NCI-H82 treated with DMSO at 0.1 percent for 48 hours (cell line): ENCODE measurements at regions not wholly inside any gene's neighbourhood (a gene's known extent, or its start where the extent isn't known, plus 50 kb on each side); places are given as distances from the start of the nearest gene placed in this dataset.
"Not testable (repeated sequence)": the region's sequence is repeated elsewhere in the genome, so short reads cannot be mapped to it uniquely, and the experiment has no call there.

Source experiments
- DNase-seq: peaks from one replicate; lab custom pipeline; 2025; ENCODE audit not compliant: unreplicated experiment; lab: John Stamatoyannopoulos, UW

DNA sequence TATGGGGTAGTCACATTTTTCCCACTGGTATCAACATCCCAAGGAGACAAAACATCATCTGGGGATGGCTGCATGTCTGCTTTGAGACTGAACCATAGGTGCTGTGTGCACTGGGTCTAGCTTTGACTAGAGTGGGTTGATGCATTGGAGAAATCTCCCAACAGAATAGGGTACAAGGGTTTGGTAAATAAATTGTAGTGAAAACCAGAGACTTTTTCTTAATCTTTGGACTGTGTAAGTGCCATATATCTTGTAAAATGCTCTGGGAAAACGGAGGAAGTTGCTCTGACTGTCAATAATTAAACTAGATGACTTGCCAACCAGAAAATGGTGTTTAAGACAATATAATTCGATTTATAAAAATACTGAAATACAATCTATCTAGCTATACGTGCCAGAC, 1064.0 kb upstream of the SLIT2 start:
- DNase-seq = no peak

DNA sequence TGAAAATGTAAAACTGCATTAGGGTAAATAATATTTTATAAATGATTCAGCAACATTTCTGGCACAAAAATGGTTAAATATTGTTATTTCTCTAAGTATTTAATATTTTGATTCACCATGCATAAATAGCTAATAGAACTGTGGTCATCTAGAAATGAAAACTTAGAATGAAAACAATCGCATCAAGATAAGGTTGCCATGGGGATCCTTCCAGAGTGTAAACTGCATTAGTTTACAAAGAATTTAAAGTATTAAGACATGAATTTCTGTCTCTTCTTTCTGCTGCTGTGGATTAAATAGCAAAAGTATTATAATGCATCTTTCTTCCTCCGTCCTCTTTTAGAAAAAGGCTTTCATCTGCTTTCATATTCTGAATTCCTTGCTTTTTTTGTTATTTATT, 1064.6 kb upstream of the SLIT2 start:
- DNase-seq = no peak

GRCh38 chr4:19181631-19182030, 1070.1 kb upstream of the SLIT2 start:
- not testable (repeated sequence) for DNase-seq

DNA sequence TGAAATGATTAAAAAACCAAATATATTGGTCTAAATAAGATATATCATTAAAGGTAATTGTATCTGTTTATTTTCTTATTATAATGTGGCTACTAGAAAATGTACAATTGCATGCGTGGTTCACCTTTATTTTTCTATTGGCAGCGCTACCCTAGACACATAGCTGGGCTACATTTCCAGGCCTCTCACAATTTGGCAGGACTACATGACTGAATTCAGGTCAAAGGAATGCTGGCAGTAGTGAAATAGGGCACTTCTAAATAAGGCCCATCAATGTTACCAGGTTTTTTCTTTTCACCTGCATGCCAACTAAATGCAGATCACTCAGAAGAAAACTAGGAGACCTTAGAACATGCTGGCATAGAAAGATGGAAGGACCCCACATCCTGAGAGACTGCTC, 1072.9 kb upstream of the SLIT2 start:
- no peak for DNase-seq

DNA sequence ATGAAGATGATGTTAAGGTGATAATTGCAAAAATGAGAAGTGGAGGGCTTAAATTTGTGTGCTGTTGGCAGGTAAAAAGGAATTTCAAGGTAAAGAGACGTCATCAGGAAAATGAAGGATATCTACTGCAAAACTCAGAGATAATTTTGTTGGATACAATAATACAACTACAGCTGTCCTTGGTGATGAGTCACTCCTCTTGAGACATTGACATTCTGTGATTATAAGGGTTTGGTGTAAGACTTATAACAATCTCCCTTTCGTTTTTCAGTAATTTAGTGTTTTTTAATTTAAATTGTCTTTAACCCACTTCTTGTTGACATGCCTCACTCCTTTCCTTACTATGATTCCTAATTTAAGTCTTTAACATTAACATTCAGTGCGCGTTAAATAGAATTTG, 1074.1 kb upstream of the SLIT2 start:
- DNase-seq = no peak

- DNase-seq = no peak
Observed at GRCh38 chr4:19171832-19172231, 1079.9 kb upstream of the SLIT2 start.

GRCh38 chr4:19167311-19167710, 1084.4 kb upstream of the SLIT2 start:
- DNase-seq = no peak

DNA sequence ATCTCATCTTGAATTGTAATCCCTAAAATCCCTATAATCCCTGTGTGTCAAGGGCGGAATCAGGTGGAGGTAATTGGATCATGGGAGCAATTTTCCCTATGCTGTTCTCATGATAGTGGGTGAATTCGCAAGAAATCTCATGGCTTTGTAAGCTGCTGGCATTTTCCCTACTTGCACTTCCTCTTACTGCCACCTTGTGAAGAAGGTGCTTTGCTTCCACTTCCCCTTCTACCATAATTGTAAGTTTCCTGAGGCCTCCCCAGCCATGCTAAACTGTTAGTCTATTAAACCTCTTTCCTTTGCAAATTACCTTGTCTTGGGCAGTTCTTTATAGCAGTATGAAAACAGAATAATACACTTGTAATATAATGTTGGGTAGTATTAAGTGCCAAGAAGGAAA, 1087.4 kb upstream of the SLIT2 start:
- DNase-seq = no peak

DNA sequence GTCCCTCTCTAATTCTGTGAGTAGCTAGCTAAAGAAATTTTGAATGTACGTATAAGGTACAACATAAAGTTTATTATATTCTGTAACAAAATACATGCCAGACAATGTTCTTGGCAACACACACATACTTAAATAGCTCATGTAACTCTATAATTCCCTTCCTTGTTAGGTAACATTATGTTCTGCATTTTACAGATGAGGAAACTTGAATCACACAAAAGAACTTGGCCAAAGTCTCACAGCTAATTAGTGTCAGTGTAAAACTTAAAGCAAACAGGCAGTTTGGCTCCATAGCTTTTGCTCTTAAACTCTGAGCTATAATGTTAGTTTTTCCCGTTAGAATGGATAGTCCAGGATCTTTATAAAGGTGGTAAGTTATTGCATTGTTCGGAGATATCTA, 1091.8 kb upstream of the SLIT2 start:
- no peak for DNase-seq

DNA sequence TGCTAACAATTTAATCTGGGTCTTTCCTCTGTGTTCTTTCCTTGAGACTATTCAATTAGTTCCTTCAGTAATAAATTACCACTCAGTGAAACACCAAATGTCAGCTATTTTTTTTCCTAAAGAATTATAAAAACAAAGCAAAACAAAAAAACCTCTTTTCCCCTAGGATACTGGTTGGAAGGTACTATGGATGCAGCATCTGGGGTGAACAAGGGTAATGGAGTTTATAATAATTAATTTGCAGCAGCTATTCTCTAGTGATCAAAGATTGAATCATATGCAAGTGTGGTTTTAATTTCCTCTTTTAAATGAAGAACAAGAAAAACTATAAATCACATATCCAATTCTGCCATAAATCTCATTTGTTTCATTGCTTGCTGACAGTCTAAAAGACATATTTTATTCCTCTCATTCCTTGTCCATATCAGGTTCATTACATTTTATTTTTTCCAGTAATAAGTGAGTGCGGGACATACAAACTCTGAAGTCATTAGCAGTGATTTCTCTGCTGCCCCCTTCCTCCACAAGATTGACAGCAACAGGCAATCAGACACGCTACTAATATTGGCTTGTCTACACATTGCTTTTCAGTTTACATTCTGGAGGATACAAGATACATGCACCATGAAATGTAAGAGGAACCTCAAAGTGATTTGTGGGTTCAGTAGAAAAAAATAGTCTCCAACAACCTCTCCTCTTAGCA, 1093.4 kb upstream of the SLIT2 start:
- DNase-seq = no peak

- DNase-seq = no peak
Observed at GRCh38 chr4:19156786-19157185, 1094.9 kb upstream of the SLIT2 start.

GRCh38 chr4:19155568-19155967, 1096.1 kb upstream of the SLIT2 start:
- no peak for DNase-seq

DNA sequence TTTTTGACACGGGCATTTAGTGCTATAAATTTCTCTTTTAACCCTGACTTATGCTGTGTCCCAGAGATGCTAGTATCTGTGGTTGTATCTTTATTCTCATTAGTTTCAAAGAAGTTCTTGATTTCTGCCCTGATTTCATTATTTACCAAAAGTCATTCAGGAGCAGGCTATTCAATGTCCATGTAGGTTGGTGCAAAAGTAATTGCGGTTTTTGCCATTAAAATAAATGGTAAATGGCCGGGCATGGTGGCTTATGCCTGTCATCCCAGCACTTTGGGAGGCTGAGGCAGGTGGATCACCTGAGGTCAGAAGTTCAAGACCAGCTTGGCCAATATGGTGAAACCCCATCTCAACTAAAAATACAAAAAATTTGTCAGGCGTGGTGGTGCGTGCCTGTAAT, 1097.4 kb upstream of the SLIT2 start:
- DNase-seq = not testable (repeated sequence)

DNA sequence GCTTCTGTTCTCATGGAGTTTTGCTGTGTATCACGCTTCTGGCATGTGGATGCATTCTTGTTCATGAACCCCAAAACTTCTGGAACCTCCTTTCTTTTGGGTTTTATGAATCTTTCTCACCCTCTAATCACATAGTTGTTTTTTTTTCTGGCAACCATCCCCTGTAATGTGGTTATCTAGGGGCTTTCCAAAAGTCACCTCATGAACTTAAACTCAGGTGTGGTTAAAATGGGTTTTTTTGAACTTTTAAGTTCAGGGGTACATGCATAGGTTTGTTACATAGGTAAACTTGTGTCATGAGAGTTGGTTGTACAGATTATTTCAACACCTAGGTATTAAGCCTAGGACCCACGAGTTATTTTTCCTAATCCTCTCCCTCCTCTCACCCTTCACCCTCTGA, 1099.4 kb upstream of the SLIT2 start:
- DNase-seq = no peak

GRCh38 chr4:19151684-19152083, 1100.0 kb upstream of the SLIT2 start:
- no peak for DNase-seq

DNA sequence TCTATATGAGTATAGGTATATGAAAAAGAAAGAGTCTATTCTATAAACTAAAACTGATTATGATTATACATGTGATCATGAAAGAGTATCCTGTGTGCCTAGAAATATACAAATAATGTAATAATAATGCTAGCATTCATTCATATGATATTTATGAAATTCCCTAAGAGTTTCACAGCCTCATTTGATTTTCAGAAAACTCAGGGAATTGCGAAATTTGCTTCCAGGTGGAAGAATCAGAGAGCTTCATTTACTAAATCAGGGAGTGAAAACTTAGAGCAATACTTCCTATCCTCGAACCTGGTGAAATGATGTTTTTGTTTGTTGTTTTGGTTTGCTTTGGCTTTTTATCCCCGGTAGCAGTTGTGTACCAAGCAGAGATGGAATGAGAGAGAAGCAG, 1105.7 kb upstream of the SLIT2 start:
- no peak for DNase-seq

DNA sequence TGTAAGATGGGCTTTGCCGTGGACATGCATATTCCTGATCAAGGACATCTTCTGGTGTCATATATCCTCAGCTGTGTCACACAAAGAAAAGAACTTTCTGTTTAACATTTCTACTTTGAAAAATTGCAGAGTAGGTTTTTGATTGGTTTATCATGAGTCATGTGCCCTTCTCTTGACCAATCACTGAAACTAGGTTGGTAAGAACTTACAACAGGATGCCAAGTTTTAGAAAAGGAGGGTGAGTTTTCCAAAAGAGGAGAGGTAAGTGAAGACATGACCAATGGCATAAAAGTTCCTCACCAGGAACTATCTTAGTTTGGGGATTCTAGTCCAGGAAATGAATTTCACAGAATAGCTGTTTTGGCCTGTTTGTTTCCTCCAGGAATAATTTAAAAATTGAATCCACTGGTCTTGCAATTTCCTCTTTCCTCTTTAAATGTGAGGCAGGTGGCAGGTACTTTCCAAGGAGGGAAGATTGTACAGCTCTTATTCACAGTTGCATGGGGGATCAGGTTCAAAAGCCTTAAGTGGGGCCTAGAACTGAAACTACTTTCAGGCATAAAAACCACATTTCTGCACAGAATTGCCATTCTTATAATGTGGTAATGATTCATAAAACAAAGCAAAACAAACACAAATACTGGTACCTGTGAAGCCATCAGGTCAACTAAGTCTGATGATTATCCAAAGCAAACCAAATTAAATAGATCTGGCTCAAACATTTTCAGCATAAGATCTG, 1114.5 kb upstream of the LCORL start:
- DNase-seq = no peak

DNA sequence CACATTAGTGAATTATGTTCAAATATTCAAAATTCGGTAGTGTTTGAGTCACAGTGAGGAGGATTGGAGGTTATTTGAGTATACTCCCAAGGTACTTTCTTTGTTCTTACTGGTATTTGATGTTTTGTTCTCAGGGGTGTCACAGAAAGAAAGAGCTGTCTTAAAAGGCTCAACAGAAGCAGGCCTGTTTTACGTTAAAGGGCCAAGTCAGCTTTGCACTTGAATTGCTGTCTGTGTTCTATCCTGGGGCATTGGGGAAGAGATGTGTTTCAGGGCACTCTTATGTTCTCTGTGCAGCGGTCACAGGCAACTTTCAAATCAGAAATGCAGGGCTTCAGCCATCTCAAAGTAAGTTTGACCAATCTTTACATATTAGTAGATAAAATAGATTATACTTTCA, 1113.1 kb upstream of the LCORL start:
- DNase-seq = no peak

- DNase-seq = no peak
Observed at GRCh38 chr4:19133315-19133714, 1111.8 kb upstream of the LCORL start.

GRCh38 chr4:19130866-19131265, 1109.3 kb upstream of the LCORL start:
- DNase-seq = no peak

GRCh38 chr4:19128176-19128575, 1106.6 kb upstream of the LCORL start:
- no peak for DNase-seq

- no peak for DNase-seq
Observed at GRCh38 chr4:19126903-19127302, 1105.3 kb upstream of the LCORL start.

GRCh38 chr4:19123681-19124080, 1102.1 kb upstream of the LCORL start:
- no peak for DNase-seq
